KMS-11 (cell line): ENCODE measurements at regions not wholly inside any gene's neighbourhood (a gene's known extent, or its start where the extent isn't known, plus 50 kb on each side); places are given as distances from the start of the nearest gene placed in this dataset.

Experiments used
- H2AFZ ChIP-seq: fragments of 200-600 bp; sonication (generic); 2 replicates; pipeline ENCODE4 v1.6.1; 2016; ENCODE audit warnings: antibody characterized with exemption, mixed run types, low read depth
- H3K27ac ChIP-seq: fragments of 200-600 bp; sonication (generic); 2 replicates; pipeline ENCODE4 v1.6.1; 2016; ENCODE audit warnings: mild to moderate bottlenecking, mixed run types
- H3K27me3 ChIP-seq: fragments of 200-600 bp; sonication (generic); 2 replicates; pipeline ENCODE4 v1.6.1; 2017; ENCODE audit warnings: mild to moderate bottlenecking, low read depth, mixed run types, moderate library complexity; ENCODE audit not compliant: insufficient read depth
- H3K36me3 ChIP-seq: fragments of 200-600 bp; sonication (generic); 2 replicates; pipeline ENCODE4 v1.6.1; 2017; ENCODE audit warnings: mild to moderate bottlenecking, mixed run types; ENCODE audit not compliant: insufficient read depth
- H3K4me1 ChIP-seq: fragments of 200-600 bp; sonication (generic); 2 replicates; pipeline ENCODE4 v1.6.1; 2016; ENCODE audit warnings: mild to moderate bottlenecking, low read depth, mixed run types; ENCODE audit not compliant: poor library complexity, severe bottlenecking
- H3K4me2 ChIP-seq: fragments of 200-600 bp; sonication (generic); 2 replicates; pipeline ENCODE4 v1.7.0; 2016; ENCODE audit warnings: mild to moderate bottlenecking, mixed run types
- H3K4me3 ChIP-seq: fragments of 200-600 bp; sonication (generic); IDR thresholded peaks from 2 replicates; pipeline ENCODE4 v1.6.1; 2017; ENCODE audit warnings: low read depth, low read length, mixed read lengths; ENCODE audit not compliant: insufficient read depth
- H3K79me2 ChIP-seq: fragments of 200-600 bp; sonication (generic); 2 replicates; pipeline ENCODE4 v1.6.1; 2016; ENCODE audit warnings: low read depth, mixed run types; ENCODE audit not compliant: insufficient read depth
- H3K9ac ChIP-seq: fragments of 200-600 bp; sonication (generic); 2 replicates; pipeline ENCODE4 v1.6.1; 2016; ENCODE audit warnings: mild to moderate bottlenecking, mixed run types
- H4K20me1 ChIP-seq: fragments of 200-600 bp; sonication (generic); 2 replicates; pipeline ENCODE4 v1.6.1; 2016; ENCODE audit warnings: mild to moderate bottlenecking, mixed run types; ENCODE audit not compliant: insufficient read depth
- TF ChIP-seq, protein P1 (sequence below): fragments of 200-600 bp; sonication (generic); conservative IDR thresholded peaks from 2 replicates; pipeline ENCODE4 v1.6.1; 2017; ENCODE audit warnings: low read depth, mild to moderate bottlenecking, antibody characterized with exemption, low read length, moderate library complexity, mixed read lengths

DNA sequence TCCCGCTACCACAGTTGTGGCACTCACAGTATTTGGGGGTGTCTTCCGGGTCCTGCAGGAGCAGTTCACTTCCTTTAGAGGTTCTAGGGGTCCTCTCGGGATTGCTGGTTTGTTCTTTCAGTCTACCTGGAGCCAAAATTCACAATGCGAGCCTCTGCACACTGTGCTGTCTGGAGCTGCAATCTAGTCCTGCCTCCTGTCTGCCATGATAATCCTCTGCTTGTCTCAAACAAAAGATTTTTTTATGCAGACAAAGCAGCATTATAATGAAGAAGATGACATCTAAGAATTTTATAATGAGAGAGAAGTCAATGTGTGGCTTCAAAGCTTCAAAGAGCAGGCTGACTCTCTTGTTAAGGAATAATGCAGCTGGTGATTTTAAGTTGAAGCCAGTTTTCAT, 975.1 kb upstream of the GYPC start:
- no peaks in the 10 kb centered on the region for H3K4me1 ChIP-seq
- TF ChIP-seq, protein P1, sequence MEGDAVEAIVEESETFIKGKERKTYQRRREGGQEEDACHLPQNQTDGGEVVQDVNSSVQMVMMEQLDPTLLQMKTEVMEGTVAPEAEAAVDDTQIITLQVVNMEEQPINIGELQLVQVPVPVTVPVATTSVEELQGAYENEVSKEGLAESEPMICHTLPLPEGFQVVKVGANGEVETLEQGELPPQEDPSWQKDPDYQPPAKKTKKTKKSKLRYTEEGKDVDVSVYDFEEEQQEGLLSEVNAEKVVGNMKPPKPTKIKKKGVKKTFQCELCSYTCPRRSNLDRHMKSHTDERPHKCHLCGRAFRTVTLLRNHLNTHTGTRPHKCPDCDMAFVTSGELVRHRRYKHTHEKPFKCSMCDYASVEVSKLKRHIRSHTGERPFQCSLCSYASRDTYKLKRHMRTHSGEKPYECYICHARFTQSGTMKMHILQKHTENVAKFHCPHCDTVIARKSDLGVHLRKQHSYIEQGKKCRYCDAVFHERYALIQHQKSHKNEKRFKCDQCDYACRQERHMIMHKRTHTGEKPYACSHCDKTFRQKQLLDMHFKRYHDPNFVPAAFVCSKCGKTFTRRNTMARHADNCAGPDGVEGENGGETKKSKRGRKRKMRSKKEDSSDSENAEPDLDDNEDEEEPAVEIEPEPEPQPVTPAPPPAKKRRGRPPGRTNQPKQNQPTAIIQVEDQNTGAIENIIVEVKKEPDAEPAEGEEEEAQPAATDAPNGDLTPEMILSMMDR = no peak
- H3K9ac ChIP-seq = no peak overlapping the region
- no peak overlapping the region for H3K4me3 ChIP-seq
- H4K20me1 ChIP-seq = no peaks in the 10 kb centered on the region
- H3K79me2 ChIP-seq = no peaks in the 10 kb centered on the region
- no peaks in the 10 kb centered on the region for H3K36me3 ChIP-seq
- H3K27ac ChIP-seq = no peak overlapping the region
- H2AFZ ChIP-seq = no peak overlapping the region
- no peaks in the 10 kb centered on the region for H3K27me3 ChIP-seq
- H3K4me2 ChIP-seq = no peak overlapping the region

GRCh38 chr2:125681576-125681975, 974.4 kb upstream of the GYPC start:
- H3K4me3 ChIP-seq = no peak overlapping the region
- no peaks in the 10 kb centered on the region for H3K36me3 ChIP-seq
- H3K27me3 ChIP-seq = no peaks in the 10 kb centered on the region
- H3K4me1 ChIP-seq = no peaks in the 10 kb centered on the region
- H2AFZ ChIP-seq = no peak overlapping the region
- H4K20me1 ChIP-seq = no peaks in the 10 kb centered on the region
- H3K27ac ChIP-seq = no peak overlapping the region
- TF ChIP-seq, protein P1 = no peak
- no peak overlapping the region for H3K4me2 ChIP-seq
- H3K9ac ChIP-seq = no peak overlapping the region
- H3K79me2 ChIP-seq = no peaks in the 10 kb centered on the region

DNA sequence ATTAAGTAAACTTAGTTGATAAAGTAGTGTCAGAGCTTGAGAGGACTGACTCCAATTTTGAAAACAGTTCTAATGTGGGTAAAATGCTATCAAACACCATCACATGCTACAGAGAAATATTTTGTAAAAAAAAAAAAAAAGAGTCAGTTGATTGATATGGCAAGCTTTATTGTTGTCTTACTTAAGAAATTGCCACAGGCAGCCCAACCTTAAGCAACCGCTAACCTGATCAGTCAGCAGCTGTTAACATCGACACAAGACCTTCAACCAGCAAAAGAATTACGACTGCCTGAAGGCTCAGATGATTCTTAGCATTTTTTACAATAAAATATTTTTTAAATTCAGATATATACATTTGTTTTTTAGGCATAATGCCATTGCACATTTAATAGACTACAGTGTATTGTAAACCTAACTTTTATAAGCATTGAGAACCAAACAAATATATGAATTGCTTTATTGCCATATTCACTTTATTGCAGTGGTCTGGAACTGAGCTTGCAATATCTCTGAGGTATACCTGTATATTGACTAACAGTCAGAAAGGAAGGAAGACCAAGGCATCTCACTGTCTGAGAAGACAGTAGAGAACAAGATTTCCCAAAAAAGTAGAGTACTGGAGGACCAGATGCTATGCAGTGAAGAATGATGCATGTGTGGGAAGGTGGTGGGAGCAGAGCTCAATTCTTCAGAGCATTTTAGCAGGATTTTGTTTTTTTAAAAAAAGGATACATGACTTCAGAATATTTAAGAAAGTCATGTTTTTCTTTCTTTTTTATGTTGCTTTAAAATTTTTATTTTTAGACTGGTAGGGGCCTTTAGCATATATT, 973.8 kb upstream of the GYPC start:
- Histone ChIP-seq H3K4me1 (no peaks in the 10 kb centered on the region), H3K36me3 (no peaks in the 10 kb centered on the region), H3K79me2 (no peaks in the 10 kb centered on the region), H4K20me1 (no peaks in the 10 kb centered on the region), H2AFZ (no peak overlapping the region), H3K4me3 (no peak overlapping the region), H3K9ac (no peak overlapping the region), H3K27me3 (no peaks in the 10 kb centered on the region), H3K4me2 (no peak overlapping the region), H3K27ac (no peak overlapping the region)
- TF ChIP-seq, protein P1 = no peak

- H3K79me2 ChIP-seq = no peaks in the 10 kb centered on the region
- no peaks in the 10 kb centered on the region for H4K20me1 ChIP-seq
- no peak overlapping the region for H3K9ac ChIP-seq
- no peaks in the 10 kb centered on the region for H3K4me1 ChIP-seq
- TF ChIP-seq, protein P1 = no peak
- no peaks in the 10 kb centered on the region for H3K27me3 ChIP-seq
- H3K27ac ChIP-seq = no peak overlapping the region
- no peak overlapping the region for H2AFZ ChIP-seq
- no peak overlapping the region for H3K4me3 ChIP-seq
- no peaks in the 10 kb centered on the region for H3K36me3 ChIP-seq
- H3K4me2 ChIP-seq = 0 out of 2 replicates have a peak overlapping the region, but pooled peaks have one; percentile 13
These were observed 971.7 kb upstream of the GYPC start for GRCh38 chr2:125684256-125684655.
